ENCODE measurements at regions not wholly inside any gene's neighbourhood (a gene's known extent, or its start where the extent isn't known, plus 50 kb on each side); places are given as distances from the start of the nearest gene placed in this dataset.

DNA sequence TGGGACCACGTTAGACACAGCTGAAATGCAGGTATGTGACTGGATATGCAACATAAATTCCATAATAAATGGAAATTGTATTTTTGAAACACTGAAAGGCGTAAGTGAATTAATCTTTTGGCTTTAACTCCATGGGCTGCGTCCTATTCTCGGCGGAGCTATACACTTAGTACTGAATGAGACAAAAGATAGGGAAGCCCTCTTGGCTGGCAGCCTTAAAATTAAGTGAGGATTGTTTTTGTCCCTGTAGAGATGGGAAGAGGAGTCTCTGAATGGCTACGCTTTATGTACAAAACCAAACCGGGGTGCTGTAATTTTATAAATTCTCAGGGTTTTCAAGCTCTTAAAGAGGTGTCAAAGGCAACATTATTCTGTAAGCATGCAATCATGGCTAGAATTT lies 429.8 kb downstream of the QKI start:
- H3K4me3 ChIP-seq (ENCODE audit: low read length): no peak overlapping the region
- DNase-seq (ENCODE audit: low read depth, low spot score): no peak

DNA sequence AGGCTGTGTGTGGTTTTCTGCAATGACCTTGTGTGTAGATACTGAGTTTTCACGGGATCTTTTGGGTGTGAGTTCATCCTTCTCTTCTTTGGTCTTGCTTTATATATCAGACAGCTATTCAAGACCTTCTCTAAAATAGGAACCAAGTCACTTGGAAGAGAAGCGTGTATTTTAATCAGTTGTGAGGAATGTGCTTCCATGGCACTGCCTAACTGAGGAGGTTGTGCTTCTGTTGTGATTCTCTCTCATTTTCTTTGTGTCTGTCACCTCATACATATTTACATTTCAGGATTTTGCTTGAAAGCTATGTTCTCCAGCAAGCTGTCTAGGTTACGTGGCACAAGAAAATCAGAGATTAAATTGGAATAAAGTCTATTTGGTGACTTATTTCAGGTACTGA lies 428.7 kb downstream of the QKI start:
- no peak for DNase-seq (ENCODE audit: low read depth, low spot score)
- H3K4me3 ChIP-seq (ENCODE audit: low read length): no peak overlapping the region

DNA sequence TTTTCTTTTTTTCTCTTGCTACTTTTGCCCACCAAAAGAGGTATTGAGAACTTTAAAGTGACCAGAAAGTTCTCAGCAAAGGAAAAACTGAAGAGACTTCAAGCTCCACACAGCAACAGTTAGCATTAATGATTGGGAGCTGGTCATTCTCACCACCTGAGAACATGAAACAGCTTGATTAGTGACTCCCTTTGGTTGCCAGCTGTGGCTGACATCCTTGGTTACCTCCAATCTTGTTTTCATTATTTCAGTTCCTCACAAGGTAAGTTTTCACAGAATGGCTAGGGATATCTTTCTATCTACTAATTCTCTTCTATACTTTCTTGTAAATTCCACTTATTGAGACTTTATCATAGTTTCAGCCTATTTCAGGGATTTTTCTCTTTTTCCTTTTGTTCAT lies 427.9 kb downstream of the QKI start:
- DNase-seq (ENCODE audit: low read depth, low spot score): no peak
- H3K4me3 ChIP-seq (ENCODE audit: low read length): no peak overlapping the region

DNA sequence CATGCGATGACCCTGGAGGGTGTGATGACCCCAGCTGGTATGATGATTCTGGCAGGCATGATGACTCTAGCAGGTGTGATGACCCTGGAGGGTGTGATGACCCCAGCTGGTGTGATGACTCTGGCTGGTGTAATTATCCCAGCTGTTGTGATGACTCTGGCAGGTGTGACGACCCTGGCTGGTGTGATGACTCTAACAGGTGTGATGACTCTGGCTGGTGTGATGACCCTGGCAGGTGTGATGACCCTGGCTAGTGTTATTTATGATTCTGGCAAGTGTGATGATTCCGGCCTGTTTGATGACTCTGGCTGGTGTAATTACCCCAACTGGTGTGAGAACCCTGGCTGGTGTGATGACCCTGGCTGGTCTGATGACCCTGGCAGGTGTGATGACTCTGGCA lies 427.2 kb downstream of the QKI start:
- DNase-seq (ENCODE audit: low read depth, low spot score): no peak
- no peak overlapping the region for H3K4me3 ChIP-seq (ENCODE audit: low read length)

DNA sequence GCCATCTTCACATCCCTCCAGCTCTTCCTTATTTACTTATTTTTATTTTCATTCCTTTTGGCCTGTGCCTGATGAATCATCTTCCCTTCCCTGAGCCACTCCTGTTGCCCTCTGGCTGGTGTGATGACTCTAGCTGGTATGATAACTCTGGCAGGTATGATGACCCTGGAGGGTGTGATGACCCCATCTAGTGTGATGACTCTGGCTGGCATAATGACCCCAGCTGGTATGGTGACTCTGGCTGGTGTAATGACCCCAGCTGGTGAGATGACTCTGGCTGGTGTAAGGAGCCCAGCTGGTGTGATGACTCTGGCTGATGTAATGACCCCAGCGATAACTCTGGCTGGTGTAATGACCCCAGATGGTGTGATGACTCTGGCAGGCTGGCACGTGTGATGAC lies 426.8 kb downstream of the QKI start:
- DNase-seq (ENCODE audit: low read depth, low spot score): no peak

DNA sequence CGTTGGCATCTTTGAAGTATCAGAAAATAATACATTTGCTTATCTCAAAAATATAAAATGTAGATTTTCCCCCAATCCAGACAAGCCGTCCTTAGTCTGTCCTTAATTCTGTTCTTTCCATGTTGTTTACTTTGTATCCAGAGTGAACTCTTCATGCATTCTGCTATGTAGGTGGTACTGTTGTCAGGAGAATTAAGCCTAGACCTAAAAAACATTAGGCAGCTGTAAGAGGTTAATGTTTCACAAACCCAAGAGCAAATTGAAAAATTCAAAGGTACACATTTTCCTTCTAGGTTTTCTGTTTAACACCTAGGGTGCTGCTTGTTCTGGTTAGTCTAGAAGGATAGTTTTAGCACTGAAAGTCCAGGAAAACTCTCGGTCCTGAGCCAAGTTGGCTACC lies 426.4 kb downstream of the QKI start:
- DNase-seq (ENCODE audit: low read depth, low spot score): no peak
- no peak overlapping the region for H3K4me3 ChIP-seq (ENCODE audit: low read length)

More for the DNA sequence above, 426.8 kb downstream of the QKI start:
- H3K4me3 ChIP-seq (ENCODE audit: low read length): no peak overlapping the region

DNA sequence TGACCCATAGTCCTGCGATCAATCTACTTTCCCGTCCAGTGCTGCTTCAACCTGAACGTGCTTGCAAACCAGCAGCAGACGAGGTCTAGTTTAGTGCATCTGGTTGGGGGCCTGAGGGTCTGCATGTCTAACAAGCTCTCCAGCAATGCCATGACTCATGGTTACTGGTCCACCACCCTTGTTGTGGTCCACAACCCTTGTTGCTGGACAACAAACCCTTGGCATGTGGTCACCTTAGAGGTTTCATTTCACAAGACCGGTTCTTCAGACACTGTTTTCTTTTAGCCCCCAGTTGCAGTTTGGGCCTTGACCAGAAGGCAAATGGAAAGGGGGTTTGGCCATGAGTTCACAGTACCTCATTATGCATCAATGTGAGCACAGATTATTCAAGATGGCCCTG lies 424.8 kb downstream of the QKI start:
- H3K4me3 ChIP-seq (ENCODE audit: low read length): no peak overlapping the region
- no peak for DNase-seq (ENCODE audit: low read depth, low spot score)

DNA sequence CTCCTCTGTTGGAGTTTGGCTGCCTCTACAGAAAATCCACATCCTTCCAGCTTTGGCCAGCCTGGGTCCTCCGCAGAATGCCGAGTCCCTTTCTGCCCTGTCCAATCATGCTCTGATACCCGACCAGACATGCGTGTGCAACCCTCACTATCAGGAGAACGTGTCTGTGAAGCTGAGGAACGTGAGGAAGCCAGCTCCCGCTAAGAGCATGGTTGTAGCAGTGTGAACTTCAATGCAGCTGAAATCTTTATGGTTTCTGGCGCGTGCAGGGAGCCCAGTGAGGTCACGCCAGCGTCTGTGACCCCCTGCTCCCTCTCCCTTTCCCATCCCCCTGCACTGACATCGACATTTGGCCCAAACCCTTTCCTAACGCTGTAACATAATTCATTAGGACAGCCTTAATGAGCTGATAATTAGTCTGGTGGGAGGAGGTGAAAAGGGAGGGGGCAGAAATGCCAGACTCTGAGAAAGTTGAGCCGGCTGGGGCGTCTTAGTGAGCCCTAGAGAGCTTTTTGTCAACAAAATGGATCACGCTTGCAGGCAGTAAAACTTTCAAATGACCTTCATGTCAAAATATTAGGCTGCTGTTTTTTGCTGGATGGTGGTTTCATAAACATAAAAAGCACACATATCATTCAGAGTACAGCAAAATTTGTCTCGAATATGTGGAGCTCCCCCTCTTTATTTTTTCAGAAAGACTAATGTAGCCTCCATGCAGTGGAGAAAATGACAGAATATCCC lies 423.3 kb downstream of the QKI start:
- no peak for DNase-seq (ENCODE audit: low read depth, low spot score)
- H3K4me3 ChIP-seq (ENCODE audit: low read length): no peak overlapping the region

DNA sequence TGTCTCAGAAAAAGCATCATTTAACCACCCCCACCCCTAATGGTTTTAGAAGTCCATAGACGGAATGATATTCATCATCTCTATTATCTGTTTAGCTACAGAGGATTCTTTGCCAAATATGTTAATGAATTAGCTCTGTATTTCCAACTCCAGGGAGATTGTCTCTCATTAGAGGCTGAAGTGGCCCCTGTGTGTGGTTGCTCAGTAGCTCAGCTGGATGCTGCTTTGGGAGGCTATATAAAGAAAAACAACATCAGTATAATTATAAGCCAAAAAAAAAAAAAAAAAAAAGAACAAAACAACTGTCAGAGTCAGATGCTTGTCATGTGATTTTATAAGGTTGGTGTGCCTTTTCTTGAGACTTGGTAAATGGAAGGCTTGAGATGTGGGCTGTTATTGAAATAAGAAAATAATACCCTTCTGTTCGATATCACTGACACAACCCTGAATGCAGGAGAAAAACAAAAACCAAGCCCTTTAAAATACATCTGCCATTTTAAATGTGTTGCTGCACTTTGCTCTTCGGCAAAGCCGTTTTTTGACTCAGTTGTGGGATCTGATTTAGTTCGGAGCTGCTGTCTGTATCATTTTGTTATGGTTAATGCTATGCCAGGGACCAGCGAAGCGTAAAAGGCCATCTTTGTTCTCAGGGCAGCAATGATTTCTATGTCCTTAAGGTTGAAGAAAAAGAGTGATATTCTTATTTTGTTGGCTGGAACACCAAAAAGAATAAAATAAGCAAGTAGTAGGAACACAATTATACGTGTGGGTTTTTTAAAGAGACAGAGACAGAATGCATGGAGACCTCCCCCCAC lies 422.6 kb downstream of the QKI start:
- no peak for DNase-seq (ENCODE audit: low read depth, low spot score)
- no peak overlapping the region for H3K4me3 ChIP-seq (ENCODE audit: low read length)

DNA sequence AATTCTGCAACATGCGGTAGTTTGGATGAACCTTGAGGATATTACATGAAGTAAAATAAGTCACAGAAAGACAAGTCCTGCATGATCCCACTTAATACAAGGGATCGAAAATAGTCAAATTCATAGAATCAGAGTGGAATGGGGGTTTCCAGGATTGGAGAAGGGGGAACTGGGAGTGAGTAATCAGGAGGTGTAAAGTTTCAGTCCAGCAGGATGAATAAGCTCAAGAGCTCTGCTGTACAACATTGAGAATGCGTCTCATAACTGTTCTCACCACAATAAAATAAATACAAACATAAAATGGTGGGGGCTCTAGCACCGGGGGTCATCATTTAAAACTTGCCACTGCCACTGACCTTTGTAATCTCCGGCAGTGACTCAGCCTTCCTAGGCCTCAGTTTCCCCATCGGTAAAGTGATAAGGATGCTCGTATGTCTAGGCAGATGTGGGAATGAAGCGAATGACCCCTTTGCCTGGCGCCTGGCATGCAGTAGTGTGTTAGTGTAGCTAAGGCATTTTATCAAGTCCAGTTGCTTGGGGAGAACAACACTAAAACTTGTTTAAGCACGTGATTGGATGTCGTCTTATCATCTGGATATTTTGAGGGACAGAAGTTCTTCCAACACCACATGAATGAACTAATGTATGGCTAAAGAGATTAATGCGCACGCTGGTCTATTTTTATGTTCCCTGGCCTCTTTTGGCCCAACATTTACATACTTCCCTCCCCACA lies 421.1 kb downstream of the QKI start:
- H3K4me3 ChIP-seq (ENCODE audit: low read length): no peak overlapping the region
- DNase-seq (ENCODE audit: low read depth, low spot score): no peak

DNA sequence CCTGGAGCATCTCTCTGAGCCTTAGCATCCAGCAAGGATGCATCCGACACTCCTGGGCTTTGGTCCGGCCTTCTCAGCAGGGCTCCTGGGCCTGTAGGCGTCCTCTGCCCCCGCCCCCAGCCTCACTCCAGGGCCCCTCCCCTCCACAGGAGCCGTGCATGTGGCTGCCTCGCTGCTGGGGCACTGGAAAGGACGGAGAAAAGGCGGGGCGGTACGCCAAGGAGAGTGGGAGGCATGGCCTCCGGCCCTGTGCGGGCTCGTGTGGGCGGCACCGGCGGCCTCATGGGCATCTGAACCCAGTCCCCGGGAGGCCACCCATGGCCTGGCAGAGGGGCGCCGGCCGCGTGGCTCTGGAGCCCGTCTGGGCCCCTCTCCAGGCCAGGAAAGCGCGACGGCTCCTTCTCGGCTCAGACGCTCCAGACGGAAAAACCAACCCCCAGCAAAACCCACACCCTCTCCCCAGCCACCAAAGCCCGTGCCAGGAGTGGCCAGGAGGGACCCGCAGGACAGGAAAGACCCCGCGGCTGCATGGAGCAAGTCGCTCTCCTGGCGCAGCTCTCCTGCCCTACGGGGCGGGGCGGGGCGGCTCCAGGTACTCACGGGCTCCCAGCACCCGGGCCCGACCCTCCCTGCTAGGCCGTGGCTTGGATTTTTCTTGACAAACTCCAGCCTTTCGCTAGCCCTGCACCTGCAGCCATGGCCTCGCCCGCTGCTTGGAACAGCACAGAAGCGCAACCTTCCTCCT lies 419.9 kb downstream of the QKI start:
- DNase-seq (ENCODE audit: low read depth, low spot score): no peak

DNA sequence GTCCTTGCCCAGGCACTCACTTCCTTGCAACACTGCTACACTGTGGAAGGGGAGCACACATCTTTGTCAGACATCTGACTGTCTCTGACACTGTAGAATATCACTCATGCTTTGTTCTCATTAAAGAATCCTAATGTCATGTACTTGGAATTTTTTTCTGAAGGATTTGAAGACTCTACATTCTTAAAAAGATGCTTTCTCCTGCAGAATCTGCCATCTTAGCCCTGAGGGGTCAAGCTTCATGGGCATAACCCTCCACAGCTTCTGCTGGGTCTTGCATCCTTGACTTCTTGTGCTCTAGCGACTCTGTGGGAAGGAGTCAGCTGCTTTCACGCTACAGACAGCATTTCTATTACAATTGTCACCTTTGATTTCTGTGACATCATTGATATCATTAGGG lies 417.2 kb downstream of the QKI start:
- H3K4me3 ChIP-seq (ENCODE audit: low read length): no peak overlapping the region
- no peak for DNase-seq (ENCODE audit: low read depth, low spot score)

More for the DNA sequence above, 419.9 kb downstream of the QKI start:
- H3K4me3 ChIP-seq (ENCODE audit: low read length): no peak overlapping the region

DNA sequence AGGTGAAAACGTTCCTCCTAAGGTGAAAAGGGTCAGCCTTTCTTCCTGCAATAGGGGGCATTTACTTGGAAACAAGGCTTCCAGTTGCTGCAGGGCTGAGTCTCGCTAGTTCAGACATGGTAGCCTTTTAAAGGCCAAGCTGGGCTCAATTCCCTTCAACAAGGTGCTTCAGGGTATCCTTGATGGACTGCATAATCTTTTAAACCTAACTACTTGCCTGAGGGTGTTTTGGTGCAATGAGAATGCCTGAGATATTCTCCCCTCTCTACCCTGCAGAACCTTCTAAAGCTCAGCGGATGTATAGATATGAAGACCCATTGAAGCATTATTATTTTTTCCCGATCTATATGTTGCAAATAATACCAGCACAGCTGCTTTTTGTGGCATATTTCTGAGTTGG lies 416.1 kb downstream of the QKI start:
- no peak overlapping the region for H3K4me3 ChIP-seq (ENCODE audit: low read length)
- no peak for DNase-seq (ENCODE audit: low read depth, low spot score)

DNA sequence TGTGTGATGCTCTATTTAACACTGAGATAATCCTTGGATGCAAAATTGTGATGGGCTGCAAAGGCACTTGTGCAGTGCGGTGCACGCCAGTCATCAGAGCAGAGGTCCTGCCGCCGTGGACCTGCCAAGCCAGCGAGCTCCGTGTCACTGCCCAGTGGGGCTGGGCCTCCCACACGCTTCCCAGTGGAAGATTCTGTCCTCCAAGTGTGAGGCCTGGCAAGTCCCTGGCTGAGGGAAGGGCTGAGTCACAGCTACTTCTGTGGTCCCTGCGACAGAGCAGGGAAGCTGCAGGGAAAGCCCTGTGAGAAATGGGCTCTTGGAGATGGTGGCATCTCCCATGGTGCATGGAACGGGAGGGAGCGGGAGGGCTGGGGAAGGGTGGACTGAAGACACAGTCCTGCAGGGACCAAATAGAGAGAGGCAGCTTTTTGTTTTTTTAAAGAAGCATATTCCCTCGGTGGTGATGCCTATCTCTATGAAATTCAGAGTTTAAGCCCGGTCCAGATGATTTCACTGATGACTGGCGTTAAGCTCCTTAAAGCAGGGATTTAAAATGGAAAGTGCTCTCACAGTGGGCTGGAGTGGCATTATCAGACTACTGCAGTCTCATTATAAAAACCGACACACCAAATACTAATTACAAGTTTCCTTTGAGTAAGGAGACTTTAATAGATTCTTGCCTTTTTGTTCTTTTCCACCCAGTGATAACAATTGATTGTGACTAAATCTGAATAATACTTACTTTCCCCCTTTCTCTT lies 413.7 kb downstream of the QKI start:
- no peak for DNase-seq (ENCODE audit: low read depth, low spot score)
- H3K4me3 ChIP-seq (ENCODE audit: low read length): no peak overlapping the region

DNA sequence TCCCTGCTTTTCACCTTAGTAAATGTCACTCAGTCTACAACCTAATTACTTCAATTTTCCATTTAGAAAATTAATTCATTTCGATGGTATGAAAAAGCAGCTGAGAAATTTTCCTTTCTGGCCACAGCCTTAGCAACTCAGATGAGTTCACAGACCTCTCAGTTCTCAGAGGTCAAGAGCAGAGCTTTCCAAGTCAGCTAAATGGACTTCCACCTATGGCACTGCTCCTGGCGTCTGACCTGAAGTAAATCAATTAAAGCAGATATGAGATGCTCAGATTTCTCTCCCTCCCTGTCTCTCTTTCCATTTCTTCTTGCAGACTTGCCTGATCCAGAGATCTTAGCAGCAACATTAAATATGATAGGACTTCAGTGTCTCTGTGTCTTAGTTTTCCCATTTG lies 412.6 kb downstream of the QKI start:
- no peak overlapping the region for H3K4me3 ChIP-seq (ENCODE audit: low read length)
- DNase-seq (ENCODE audit: low read depth, low spot score): no peak

DNA sequence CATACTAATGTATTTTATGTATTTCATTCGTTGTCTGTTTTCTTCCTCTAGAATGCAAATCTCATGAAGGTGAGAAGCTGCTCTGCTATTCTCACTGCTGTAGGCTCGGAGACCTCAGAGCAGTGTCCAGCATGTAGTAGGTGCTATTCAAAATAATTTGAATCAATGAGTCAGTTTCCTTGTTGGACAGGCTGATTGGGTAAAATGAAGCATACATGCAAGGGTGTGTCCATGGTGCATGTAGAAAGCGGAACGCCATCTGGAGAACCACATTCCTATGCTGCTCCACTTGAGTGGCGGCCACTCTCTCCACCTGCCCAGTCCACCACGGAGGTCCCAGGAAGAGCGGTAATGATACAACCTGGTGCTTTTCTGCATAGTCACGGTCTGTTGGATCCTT lies 412.1 kb downstream of the QKI start:
- DNase-seq (ENCODE audit: low read depth, low spot score): no peak
- no peak overlapping the region for H3K4me3 ChIP-seq (ENCODE audit: low read length)

DNA sequence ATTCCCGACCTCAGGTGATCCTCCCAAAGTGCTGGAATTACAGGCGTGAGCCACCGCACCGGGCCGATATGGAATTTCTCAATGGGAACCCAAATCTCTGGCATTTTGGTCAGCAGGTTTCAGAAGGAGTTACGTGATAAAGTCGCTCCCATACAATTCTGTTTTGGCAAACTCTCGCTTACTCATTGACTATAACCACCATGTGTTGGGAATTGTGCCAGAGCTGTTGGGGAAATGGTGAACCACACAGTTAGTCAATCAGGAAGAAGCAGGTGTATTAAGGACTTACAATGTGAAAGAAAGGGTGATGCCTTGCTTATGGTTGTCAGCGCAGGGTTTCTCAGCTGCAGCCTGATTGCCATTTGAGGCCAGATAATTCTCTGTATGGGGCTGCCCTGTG lies 410.5 kb downstream of the QKI start:
- no peak for DNase-seq (ENCODE audit: low read depth, low spot score)
- no peak overlapping the region for H3K4me3 ChIP-seq (ENCODE audit: low read length)

DNA sequence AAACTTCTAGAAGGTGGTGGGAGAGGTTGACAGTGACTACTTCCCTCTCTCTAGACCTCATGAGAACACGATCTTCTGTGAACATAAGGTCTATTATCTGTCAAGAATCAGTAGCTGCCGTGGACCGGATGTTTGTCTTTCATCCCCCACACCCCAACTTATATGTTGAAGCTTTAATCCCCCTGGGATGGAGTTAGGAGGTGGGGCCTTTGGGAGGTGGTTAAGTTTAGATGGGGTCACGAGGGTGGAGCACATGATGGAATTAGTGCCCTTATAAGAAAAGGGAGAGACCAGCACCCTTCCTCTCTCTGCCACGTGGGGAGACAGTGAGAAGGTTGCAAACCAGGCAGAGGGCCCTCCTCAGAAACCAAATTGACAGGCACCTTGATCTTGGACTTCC lies 409.1 kb downstream of the QKI start:
- no peak overlapping the region for H3K4me3 ChIP-seq (ENCODE audit: low read length)
- DNase-seq (ENCODE audit: low read depth, low spot score): no peak
